Stimulated activated naive B cell treated with anti-CD40 and anti-IgM and Interleukin-4, amounts not matched to agents 10 μg/mL and 1 μg/mL and 100 μg/mL, for 72 hours (primary cell): ENCODE measurements at regions not wholly inside any gene's neighbourhood (a gene's known extent, or its start where the extent isn't known, plus 50 kb on each side); places are given as distances from the start of the nearest gene placed in this dataset.

Experiments
- ATAC-seq, 2 donors: fragments of 150-1000 bp; cut with Tn5 transposase; replicated peaks; 2 replicates each; pipeline ENCODE4 v1.10.0; 2021; ENCODE audit warnings: moderate library complexity in 1 of 2
- DNase-seq: peaks from one replicate; pipeline ENCODE4 v3.0.0; 2021
- H3K27ac Mint-ChIP-seq: one replicate; pipeline ENCODE4 v1.8.0; 2022; ENCODE audit warnings: mild to moderate bottlenecking, mixed read lengths
- H3K27me3 Mint-ChIP-seq, 2 donors: one replicate each; pipeline ENCODE4 v1.8.0; 2022; ENCODE audit warnings: mixed read lengths in 2 of 2
- H3K36me3 Mint-ChIP-seq, 2 donors: one replicate each; pipeline ENCODE4 v1.8.0; 2022; ENCODE audit warnings: mixed read lengths in 2 of 2, mild to moderate bottlenecking in 1 of 2
- H3K4me1 Mint-ChIP-seq, 2 donors: one replicate each; pipeline ENCODE4 v1.8.0; 2022; ENCODE audit warnings: mixed read lengths in 2 of 2, mild to moderate bottlenecking in 1 of 2
- H3K4me3 Mint-ChIP-seq, 2 donors: one replicate each; pipeline ENCODE4 v1.8.0; 2022; ENCODE audit warnings: mild to moderate bottlenecking in 2 of 2, mixed read lengths in 2 of 2, moderate library complexity in 1 of 2
- H3K9me3 Mint-ChIP-seq, 2 donors: one replicate each; pipeline ENCODE4 v1.8.0; 2022; ENCODE audit warnings: mixed read lengths in 2 of 2, mild to moderate bottlenecking in 1 of 2

- Mint-ChIP-seq H3K4me1 (no peaks in the 10 kb centered on the region), H3K4me3 (no peak overlapping the region), H3K27ac (no peak overlapping the region), H3K9me3 (no peaks in the 10 kb centered on the region), H3K27me3 (peaks cover 6 to 8% of the 10 kb centered on the region in 2 donors), H3K36me3 (no peaks in the 10 kb centered on the region)
- ATAC-seq (no peak), DNase-seq (no peak)
Observed at GRCh38 chr1:147811273-147811672, 50.9 kb upstream of the GJA5 start.

DNA sequence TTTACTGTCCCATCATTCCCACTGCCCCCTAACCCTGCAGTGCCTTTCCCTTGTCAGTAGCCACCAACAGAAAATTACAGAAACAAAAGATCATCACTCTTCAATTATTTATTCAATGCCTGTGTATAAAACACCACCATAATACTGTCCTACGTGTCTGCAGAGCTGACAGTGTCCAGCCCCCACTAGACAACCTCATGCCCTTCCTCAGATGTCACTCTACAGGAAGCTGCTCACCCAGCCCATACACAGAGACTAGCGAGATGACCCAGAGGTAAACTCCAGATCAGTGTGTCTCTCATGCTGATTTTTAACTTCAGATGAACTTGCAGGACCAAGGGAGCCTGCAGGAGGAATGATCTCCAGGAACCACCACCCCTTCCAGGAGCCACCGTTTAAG is 51.3 kb upstream of the GJA5 start:
- H3K4me3 Mint-ChIP-seq, result no peak overlapping the region
- peaks cover 6 to 8% of the 10 kb centered on the region in 2 donors for H3K27me3 Mint-ChIP-seq
- no peak overlapping the region for H3K27ac Mint-ChIP-seq
- H3K9me3 Mint-ChIP-seq, result no peaks in the 10 kb centered on the region
- no peaks in the 10 kb centered on the region for H3K36me3 Mint-ChIP-seq
- ATAC-seq (no peak), DNase-seq (no peak)
- H3K4me1 Mint-ChIP-seq, result no peaks in the 10 kb centered on the region

DNA sequence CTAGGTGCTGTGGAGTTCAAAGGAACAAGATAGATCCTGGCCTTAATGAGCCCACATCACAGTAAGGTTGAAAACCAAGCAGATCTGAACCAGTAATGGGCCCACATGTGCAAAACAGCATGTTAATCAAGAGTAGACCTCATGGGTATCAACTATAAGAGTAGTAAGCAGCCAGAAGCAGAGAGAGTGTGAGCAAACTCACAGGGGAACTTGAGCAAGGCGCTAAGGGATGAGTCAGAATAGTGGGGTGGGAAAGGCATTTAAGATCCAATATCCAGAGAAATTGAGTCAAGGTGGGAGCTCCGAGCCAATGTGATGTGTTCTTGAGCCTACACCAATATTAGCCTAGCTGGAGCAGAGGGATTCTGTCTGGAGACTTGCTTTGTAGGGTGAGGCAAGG is 52.4 kb upstream of the GJA5 start:
- Mint-ChIP-seq H3K36me3 (no peaks in the 10 kb centered on the region), H3K4me1 (no peaks in the 10 kb centered on the region), H3K27me3 (peaks cover 8% of the 10 kb centered on the region in 2 donors), H3K9me3 (no peaks in the 10 kb centered on the region), H3K4me3 (no peak overlapping the region), H3K27ac (no peak overlapping the region)
- DNase-seq (no peak), ATAC-seq (no peak)

DNA sequence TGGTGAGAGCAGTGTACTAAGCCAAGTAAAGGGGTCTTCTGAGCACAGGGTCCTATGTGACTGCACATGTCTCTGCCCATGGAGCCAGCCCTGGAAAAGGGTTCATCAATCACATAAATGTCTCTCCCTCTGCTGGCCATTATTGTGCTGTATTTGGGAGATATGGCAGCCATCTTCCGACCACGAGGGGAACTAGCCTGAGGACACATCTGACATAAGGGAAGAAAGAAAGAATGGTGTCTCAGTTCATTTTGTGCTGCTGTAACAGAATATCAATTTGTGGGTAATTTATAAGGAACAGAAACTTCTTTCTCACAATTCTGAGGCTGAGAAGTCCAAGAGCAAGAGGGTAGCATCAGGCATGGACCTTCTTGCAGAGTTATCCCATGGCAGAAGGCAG is 55.1 kb upstream of the GJA5 start:
- no peak overlapping the region for H3K4me3 Mint-ChIP-seq
- peaks cover 12% of the 10 kb centered on the region in 2 donors for H3K27me3 Mint-ChIP-seq
- H3K27ac Mint-ChIP-seq, result no peak overlapping the region
- H3K36me3 Mint-ChIP-seq, result no peaks in the 10 kb centered on the region
- no peaks in the 10 kb centered on the region for H3K4me1 Mint-ChIP-seq
- H3K9me3 Mint-ChIP-seq, result no peaks in the 10 kb centered on the region
- no peak for ATAC-seq
- DNase-seq, result no peak

DNA sequence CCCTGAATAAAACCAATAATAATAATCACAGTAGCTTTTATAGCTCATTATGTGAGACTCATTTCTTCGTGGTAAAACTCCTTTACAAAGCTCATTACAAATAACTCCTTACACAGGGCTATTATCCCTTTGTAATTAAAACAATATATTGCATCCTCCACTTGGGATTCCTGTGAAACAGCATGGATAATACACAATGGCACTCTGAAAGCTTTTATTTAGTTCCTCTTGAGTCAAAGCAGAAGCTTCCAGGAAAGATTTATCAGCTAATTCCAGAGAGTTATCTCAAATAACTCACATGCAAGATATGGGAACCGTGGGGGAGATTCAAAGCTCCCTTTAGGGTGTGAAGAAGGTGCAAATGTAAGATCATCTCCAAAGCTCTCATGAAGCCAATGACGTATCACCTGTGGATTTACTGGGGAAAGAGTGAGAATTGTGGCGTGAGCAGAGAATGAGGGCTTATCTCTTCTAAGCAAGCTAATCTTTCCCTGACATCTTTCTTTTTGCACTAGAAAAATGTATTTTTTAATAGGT is 60.4 kb upstream of the GJA5 start:
- Mint-ChIP-seq H3K36me3 (no peaks in the 10 kb centered on the region), H3K4me1 (no peaks in the 10 kb centered on the region), H3K27me3 (peaks cover 4 to 6% of the 10 kb centered on the region in 2 donors), H3K4me3 (no peak overlapping the region), H3K9me3 (no peaks in the 10 kb centered on the region), H3K27ac (no peak overlapping the region)
- DNase-seq, result no peak
- ATAC-seq, result no peak

- no peak overlapping the region for H3K4me3 Mint-ChIP-seq
- no peaks in the 10 kb centered on the region for H3K36me3 Mint-ChIP-seq
- H3K27me3 Mint-ChIP-seq, result peaks cover 4 to 6% of the 10 kb centered on the region in 2 donors
- H3K27ac Mint-ChIP-seq, result no peak overlapping the region
- ATAC-seq, result no peak
- H3K4me1 Mint-ChIP-seq, result no peaks in the 10 kb centered on the region
- no peaks in the 10 kb centered on the region for H3K9me3 Mint-ChIP-seq
- no peak for DNase-seq
Observed at GRCh38 chr1:147821883-147822282, 61.5 kb upstream of the GJA5 start.

GRCh38 chr1:147822292-147822691 is 61.9 kb upstream of the GJA5 start:
- H3K27ac Mint-ChIP-seq, result no peak overlapping the region
- no peaks in the 10 kb centered on the region for H3K4me1 Mint-ChIP-seq
- peaks cover 4 to 6% of the 10 kb centered on the region in 2 donors for H3K27me3 Mint-ChIP-seq
- no peak overlapping the region for H3K4me3 Mint-ChIP-seq
- H3K36me3 Mint-ChIP-seq, result no peaks in the 10 kb centered on the region
- DNase-seq (no peak), ATAC-seq (no peak)
- no peaks in the 10 kb centered on the region for H3K9me3 Mint-ChIP-seq

- H3K4me3 Mint-ChIP-seq, result no peak overlapping the region
- ATAC-seq (no peak), DNase-seq (no peak)
- H3K9me3 Mint-ChIP-seq, result no peaks in the 10 kb centered on the region
- H3K4me1 Mint-ChIP-seq, result no peaks in the 10 kb centered on the region
- no peak overlapping the region for H3K27ac Mint-ChIP-seq
- H3K27me3 Mint-ChIP-seq, result peaks cover 4 to 11% of the 10 kb centered on the region in 2 donors
- no peaks in the 10 kb centered on the region for H3K36me3 Mint-ChIP-seq
Observed at GRCh38 chr1:147824001-147824400, 63.6 kb upstream of the GJA5 start.

DNA sequence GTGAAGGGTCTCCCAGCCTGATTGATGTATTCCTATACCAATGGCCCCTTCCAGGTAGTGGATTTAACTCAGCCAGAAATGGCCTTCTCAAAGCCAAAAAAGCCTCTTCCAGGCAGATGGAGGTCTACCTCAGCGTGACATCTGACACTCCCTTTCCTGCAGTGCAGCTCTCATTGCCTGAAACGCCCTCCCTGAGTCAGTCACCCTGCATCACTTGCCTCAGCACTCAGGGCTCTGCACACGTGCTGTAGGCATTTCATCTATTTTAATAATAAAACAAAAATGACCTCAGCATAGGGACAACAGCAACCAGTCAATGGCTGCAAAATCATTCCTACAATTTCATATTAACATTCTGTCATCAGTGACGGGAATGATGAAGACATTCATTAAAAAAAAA is 64.4 kb upstream of the GJA5 start:
- no peak overlapping the region for H3K4me3 Mint-ChIP-seq
- no peaks in the 10 kb centered on the region for H3K9me3 Mint-ChIP-seq
- no peaks in the 10 kb centered on the region for H3K36me3 Mint-ChIP-seq
- no peak for ATAC-seq
- H3K4me1 Mint-ChIP-seq, result no peaks in the 10 kb centered on the region
- H3K27me3 Mint-ChIP-seq, result peaks cover 7 to 18% of the 10 kb centered on the region in 2 donors
- no peak for DNase-seq
- H3K27ac Mint-ChIP-seq, result no peak overlapping the region

- H3K27me3 Mint-ChIP-seq, result peaks cover 8 to 18% of the 10 kb centered on the region in 2 donors
Observed at GRCh38 chr1:147825586-147825985, 65.2 kb upstream of the GJA5 start.

GRCh38 chr1:147826259-147826658 is 65.9 kb upstream of the GJA5 start:
- H3K4me3 Mint-ChIP-seq, result no peak overlapping the region
- H3K27me3 Mint-ChIP-seq, result peaks cover 8 to 18% of the 10 kb centered on the region in 2 donors
- H3K9me3 Mint-ChIP-seq, result no peaks in the 10 kb centered on the region
- H3K27ac Mint-ChIP-seq, result no peak overlapping the region
- DNase-seq (no peak), ATAC-seq (no peak)
- H3K36me3 Mint-ChIP-seq, result no peaks in the 10 kb centered on the region
- H3K4me1 Mint-ChIP-seq, result no peaks in the 10 kb centered on the region

More at GRCh38 chr1:147825586-147825985, 65.2 kb upstream of the GJA5 start:
- no peaks in the 10 kb centered on the region for H3K9me3 Mint-ChIP-seq
- no peak for ATAC-seq
- DNase-seq, result no peak
- H3K4me3 Mint-ChIP-seq, result no peak overlapping the region
- H3K4me1 Mint-ChIP-seq, result no peaks in the 10 kb centered on the region
- no peaks in the 10 kb centered on the region for H3K36me3 Mint-ChIP-seq
- H3K27ac Mint-ChIP-seq, result no peak overlapping the region

GRCh38 chr1:147833231-147833860 is 69.2 kb upstream of the GJA8 start:
- no peak overlapping the region for H3K27ac Mint-ChIP-seq
- no peak for DNase-seq
- H3K36me3 Mint-ChIP-seq, result no peaks in the 10 kb centered on the region
- no peak overlapping the region for H3K4me3 Mint-ChIP-seq
- H3K4me1 Mint-ChIP-seq, result no peaks in the 10 kb centered on the region
- no peak for ATAC-seq
- H3K9me3 Mint-ChIP-seq, result no peaks in the 10 kb centered on the region
- peaks cover 49 to 51% of the 10 kb centered on the region in 2 donors for H3K27me3 Mint-ChIP-seq

DNA sequence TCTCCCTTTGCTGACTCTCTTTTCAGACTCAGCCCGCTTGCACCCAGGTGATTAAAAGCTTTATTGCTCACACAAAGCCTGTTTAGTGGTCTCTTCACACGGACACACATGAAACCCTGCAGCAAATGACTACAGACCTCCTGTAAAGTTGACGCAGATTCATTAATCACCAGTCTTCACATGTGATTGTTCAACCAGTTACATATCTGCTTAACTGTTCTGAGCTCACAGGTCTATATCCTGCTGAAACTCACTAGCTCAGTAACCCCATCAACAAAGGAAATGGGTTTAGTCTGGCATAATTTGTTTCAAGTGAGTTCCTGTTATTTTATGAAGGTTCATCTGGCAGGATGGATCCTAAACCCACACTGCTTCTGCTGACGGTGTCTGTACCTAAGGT is 68.4 kb upstream of the GJA8 start:
- H3K9me3 Mint-ChIP-seq, result no peaks in the 10 kb centered on the region
- no peak for DNase-seq
- no peak overlapping the region for H3K4me3 Mint-ChIP-seq
- H3K36me3 Mint-ChIP-seq, result no peaks in the 10 kb centered on the region
- ATAC-seq, result no peak
- H3K27ac Mint-ChIP-seq, result no peak overlapping the region
- no peaks in the 10 kb centered on the region for H3K4me1 Mint-ChIP-seq
- H3K27me3 Mint-ChIP-seq, result peaks cover 42 to 49% of the 10 kb centered on the region in 2 donors

DNA sequence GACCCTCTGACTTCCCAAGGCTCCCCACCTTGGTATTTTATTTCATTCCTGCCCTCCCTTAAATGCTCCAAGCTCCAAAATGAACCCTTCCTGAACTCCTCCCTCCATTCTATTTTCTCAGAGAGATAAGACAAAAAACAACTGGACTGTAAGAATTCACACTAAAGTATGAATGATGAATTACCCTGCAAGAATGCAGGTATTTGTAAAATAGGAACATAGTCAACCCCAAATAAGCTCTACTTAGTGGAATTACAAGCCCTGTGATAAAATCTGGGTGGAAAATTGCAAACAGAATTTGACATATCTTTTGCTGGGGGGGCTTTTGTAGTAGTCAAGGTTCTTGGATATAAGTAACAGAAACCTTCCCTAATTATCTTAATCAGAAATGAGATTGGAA is 67.8 kb upstream of the GJA8 start:
- Mint-ChIP-seq H3K36me3 (no peaks in the 10 kb centered on the region), H3K4me3 (no peak overlapping the region), H3K4me1 (no peaks in the 10 kb centered on the region), H3K27ac (no peak overlapping the region), H3K9me3 (no peaks in the 10 kb centered on the region), H3K27me3 (peaks cover 37 to 42% of the 10 kb centered on the region in 2 donors)
- ATAC-seq (no peak), DNase-seq (no peak)

DNA sequence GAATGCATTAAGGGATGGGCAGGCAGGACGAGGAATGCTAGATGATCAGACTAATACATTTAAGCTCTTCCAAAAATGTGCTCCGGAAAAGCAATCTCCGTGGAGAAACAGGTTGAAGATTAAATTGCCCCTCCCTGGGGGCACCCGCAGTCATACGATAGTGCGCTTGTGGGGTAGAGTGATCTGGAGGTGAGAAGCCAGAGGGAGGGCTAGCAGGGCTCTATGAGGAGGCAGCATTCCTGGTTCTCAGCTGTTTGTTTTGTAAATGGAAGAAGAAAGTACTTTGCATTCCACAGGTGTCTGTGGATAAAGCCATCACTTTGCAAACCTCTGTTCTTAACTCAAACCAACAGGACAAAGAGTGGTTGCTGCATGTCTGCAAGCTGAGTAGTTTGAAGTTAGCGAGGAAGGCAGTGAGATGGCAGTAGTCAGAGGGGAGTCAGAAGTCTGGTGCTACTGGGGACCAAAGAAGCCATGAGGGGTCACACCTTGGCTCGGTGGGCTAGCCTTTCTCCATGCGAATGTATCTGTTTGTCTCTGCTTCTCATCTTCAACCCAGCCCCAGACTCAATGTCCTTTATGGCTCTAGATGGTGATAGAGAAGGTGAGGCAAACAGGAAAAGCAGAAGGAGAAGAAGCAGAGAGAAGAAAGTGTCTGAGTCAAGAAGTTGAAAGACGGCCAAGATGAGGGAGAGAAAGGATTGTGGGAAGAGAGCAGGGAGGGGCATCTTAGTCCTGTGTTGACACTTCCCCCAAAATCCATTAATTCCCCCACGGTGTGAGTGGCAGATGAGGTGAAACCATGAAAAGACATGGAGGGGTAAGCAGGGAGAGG is 65.2 kb upstream of the GJA8 start:
- ATAC-seq (no peak), DNase-seq (no peak)
- no peak overlapping the region for H3K27ac Mint-ChIP-seq
- H3K9me3 Mint-ChIP-seq, result no peaks in the 10 kb centered on the region
- no peaks in the 10 kb centered on the region for H3K36me3 Mint-ChIP-seq
- peaks cover 35 to 36% of the 10 kb centered on the region in 2 donors for H3K27me3 Mint-ChIP-seq
- H3K4me3 Mint-ChIP-seq, result no peak overlapping the region
- no peaks in the 10 kb centered on the region for H3K4me1 Mint-ChIP-seq
